Endodermal cell (in vitro differentiated cells): ENCODE measurements at regions not wholly inside any gene's neighbourhood (a gene's known extent, or its start where the extent isn't known, plus 50 kb on each side); places are given as distances from the start of the nearest gene placed in this dataset.

Source experiments
- DNase-seq: peaks from one replicate; pipeline ENCODE4 v3.0.0-alpha.2; 2017
- H3K27ac ChIP-seq: 2 replicates; pipeline ENCODE4 v1.5.1; 2013; ENCODE audit warnings: mild to moderate bottlenecking, low read depth, low read length, moderate library complexity
- H3K27me3 ChIP-seq: 2 replicates; pipeline ENCODE4 v1.6.1; 2013; ENCODE audit warnings: mild to moderate bottlenecking, low read length, moderate library complexity; ENCODE audit not compliant: insufficient read depth, control insufficient read depth, poor library complexity, severe bottlenecking
- H3K36me3 ChIP-seq: 2 replicates; pipeline ENCODE4 v1.7.0; 2013; ENCODE audit warnings: mild to moderate bottlenecking, low read length, moderate library complexity; ENCODE audit not compliant: control insufficient read depth, insufficient read depth
- H3K4me1 ChIP-seq: one replicate; pipeline ENCODE4 v1.7.0; 2013; ENCODE audit warnings: low read length; ENCODE audit not compliant: control insufficient read depth, insufficient read depth
- H3K4me3 ChIP-seq: 2 replicates; pipeline ENCODE4 v1.5.1; 2013; ENCODE audit warnings: mild to moderate bottlenecking, low read length, moderate library complexity
- H3K9ac ChIP-seq: 2 replicates; pipeline ENCODE4 v1.6.1; 2013; ENCODE audit warnings: mild to moderate bottlenecking, low read length, moderate library complexity; ENCODE audit not compliant: poor library complexity, severe bottlenecking; ENCODE audit errors: extremely low read depth
- H3K9me3 ChIP-seq: 2 replicates; pipeline ENCODE4 v1.6.1; 2013; ENCODE audit warnings: mild to moderate bottlenecking, low read length, moderate library complexity; ENCODE audit not compliant: control insufficient read depth
- H3K27ac Mint-ChIP-seq: 2 replicates; pipeline ENCODE4 v1.8.0; 2020; ENCODE audit warnings: mixed read lengths
- H3K27me3 Mint-ChIP-seq: 2 replicates; pipeline ENCODE4 v1.8.0; 2021; ENCODE audit warnings: mild to moderate bottlenecking, mixed read lengths; ENCODE audit not compliant: insufficient read depth
- H3K36me3 Mint-ChIP-seq: 2 replicates; pipeline ENCODE4 v1.8.0; 2020; ENCODE audit warnings: low read depth, mixed read lengths
- H3K4me1 Mint-ChIP-seq: 2 replicates; pipeline ENCODE4 v1.8.0; 2020; ENCODE audit warnings: mixed read lengths
- H3K4me3 Mint-ChIP-seq: 2 replicates; pipeline ENCODE4 v1.8.0; 2020; ENCODE audit warnings: mild to moderate bottlenecking, moderate library complexity, mixed read lengths
- H3K9me3 Mint-ChIP-seq: 2 replicates; pipeline ENCODE4 v1.8.0; 2020; ENCODE audit warnings: mild to moderate bottlenecking, mixed read lengths
- WGBS, 2 experiments: methylation state at CpG; one replicate each; pipeline versions ENCODE4 v1.1.5 to v1.1.7; 2013; ENCODE audit warnings: missing lambda C conversion rate in 2 of 2, mixed read lengths in 1 of 2; ENCODE audit not compliant: insufficient coverage in 1 of 2, insufficient read length in 1 of 2; 5-methylcytosine and 5-hydroxymethylcytosine counted together
- TF ChIP-seq, protein P1 (sequence below): fragments of 200-600 bp; sonication (generic); conservative IDR thresholded peaks from 2 replicates; pipeline ENCODE4 v1.5.0; 2021; ENCODE audit warnings: antibody characterized with exemption, mild to moderate bottlenecking

DNA sequence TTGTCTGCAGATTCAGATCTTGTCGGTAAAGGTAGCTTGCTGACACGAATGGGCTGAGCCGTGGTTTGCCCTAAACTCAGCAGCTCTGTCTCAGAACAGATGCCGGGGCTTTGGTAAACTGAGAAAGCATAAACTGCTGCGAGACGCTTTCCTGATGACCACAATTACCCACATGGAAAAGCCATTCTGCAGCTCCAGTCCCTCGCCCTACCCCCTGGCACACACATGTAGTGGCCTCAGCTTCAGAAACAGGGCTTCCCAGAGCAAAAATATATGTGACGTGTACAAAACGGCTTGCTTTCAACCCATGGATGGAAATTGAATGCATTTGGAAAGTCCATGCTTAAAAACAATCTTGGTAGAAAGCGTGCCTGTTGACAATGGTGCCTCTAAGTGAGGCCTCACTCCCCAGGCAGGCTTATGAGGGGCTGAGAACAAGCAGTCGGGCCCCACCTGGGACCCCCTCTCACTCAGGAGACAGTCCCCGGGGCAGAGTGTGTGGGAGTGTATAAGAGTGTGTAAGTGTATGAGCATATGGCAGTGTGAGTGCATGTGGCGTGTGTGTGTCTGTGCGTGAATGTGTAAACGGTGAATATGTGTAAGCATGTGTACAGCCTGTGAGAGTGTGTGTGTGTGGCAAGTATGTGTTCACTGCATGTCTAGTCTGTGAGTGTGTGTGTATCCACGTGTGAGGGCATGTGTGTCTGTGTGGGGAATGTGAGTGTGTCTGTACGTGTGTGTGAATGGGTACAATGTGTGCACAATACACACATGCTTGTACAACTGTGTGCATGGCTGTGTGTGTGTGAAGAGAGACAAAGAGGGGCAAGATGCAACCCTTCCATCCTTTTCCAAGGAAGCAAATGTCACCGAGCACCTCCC lies 88.2 kb upstream of the SMIM23 start:
- H3K27ac Mint-ChIP-seq, result no peak overlapping the region
- Histone ChIP-seq H3K4me1 (no peaks in the 10 kb centered on the region), H3K9me3 (no peaks in the 10 kb centered on the region), H3K27ac (no peak overlapping the region), H3K9ac (no peak overlapping the region), H3K36me3 (no peaks in the 10 kb centered on the region), H3K4me3 (no peak overlapping the region), H3K27me3 (no peaks in the 10 kb centered on the region)
- no peak for DNase-seq
- WGBS, 2 experiments, result 91 to 95% methylated on average over 12 to 18 of the region's 18 CpGs
- H3K36me3 Mint-ChIP-seq, result no peaks in the 10 kb centered on the region
- TF ChIP-seq, protein P1, sequence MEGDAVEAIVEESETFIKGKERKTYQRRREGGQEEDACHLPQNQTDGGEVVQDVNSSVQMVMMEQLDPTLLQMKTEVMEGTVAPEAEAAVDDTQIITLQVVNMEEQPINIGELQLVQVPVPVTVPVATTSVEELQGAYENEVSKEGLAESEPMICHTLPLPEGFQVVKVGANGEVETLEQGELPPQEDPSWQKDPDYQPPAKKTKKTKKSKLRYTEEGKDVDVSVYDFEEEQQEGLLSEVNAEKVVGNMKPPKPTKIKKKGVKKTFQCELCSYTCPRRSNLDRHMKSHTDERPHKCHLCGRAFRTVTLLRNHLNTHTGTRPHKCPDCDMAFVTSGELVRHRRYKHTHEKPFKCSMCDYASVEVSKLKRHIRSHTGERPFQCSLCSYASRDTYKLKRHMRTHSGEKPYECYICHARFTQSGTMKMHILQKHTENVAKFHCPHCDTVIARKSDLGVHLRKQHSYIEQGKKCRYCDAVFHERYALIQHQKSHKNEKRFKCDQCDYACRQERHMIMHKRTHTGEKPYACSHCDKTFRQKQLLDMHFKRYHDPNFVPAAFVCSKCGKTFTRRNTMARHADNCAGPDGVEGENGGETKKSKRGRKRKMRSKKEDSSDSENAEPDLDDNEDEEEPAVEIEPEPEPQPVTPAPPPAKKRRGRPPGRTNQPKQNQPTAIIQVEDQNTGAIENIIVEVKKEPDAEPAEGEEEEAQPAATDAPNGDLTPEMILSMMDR, result no peak
- H3K9me3 Mint-ChIP-seq, result no peaks in the 10 kb centered on the region
- H3K4me3 Mint-ChIP-seq, result no peak overlapping the region
- peaks cover 1% of the 10 kb centered on the region for H3K27me3 Mint-ChIP-seq
- peaks cover 3% of the 10 kb centered on the region for H3K4me1 Mint-ChIP-seq

DNA sequence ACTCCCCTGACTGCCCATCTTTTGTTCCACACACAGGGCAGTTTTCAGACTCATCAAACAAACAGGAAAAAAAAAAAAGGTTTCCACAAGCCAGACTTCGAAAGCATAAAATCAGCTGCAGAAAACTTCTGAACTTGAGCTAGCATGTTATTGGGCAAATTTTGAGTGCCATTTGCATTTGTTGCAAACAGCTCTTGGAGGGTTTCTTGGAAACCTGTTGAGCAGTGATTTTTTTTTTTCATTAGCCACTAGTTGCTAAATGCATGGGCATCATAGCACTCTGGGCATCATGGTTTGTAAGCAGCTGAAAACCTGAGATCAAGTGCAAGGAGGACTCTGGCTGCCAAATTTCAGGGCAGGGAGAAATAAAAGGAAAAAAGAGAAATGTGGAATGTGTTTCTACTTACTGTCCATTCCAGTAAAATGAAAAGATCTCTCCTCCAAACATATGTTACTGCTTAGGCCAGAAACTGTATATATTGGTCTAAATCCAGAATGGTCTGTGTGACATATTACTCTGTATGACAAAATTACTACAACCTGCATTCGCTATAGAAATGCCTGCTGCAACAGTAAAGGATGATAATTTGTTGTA lies 85.2 kb upstream of the SMIM23 start:
- no peak for DNase-seq
- H3K9me3 Mint-ChIP-seq, result no peaks in the 10 kb centered on the region
- no peaks in the 10 kb centered on the region for H3K9me3 ChIP-seq
- no peaks in the 10 kb centered on the region for H3K4me1 Mint-ChIP-seq
- H3K4me1 ChIP-seq, result no peaks in the 10 kb centered on the region
- no peak overlapping the region for H3K4me3 ChIP-seq
- H3K27me3 Mint-ChIP-seq, result peaks cover 4% of the 10 kb centered on the region
- no peak overlapping the region for H3K9ac ChIP-seq
- no peak overlapping the region for H3K4me3 Mint-ChIP-seq
- TF ChIP-seq, protein P1, result no peak
- H3K36me3 ChIP-seq, result no peaks in the 10 kb centered on the region
- WGBS, 2 experiments, result 89 to 92% methylated on average over 2 of the region's 2 CpGs
- H3K36me3 Mint-ChIP-seq, result no peaks in the 10 kb centered on the region
- no peak overlapping the region for H3K27ac Mint-ChIP-seq
- no peak overlapping the region for H3K27ac ChIP-seq
- no peaks in the 10 kb centered on the region for H3K27me3 ChIP-seq

DNA sequence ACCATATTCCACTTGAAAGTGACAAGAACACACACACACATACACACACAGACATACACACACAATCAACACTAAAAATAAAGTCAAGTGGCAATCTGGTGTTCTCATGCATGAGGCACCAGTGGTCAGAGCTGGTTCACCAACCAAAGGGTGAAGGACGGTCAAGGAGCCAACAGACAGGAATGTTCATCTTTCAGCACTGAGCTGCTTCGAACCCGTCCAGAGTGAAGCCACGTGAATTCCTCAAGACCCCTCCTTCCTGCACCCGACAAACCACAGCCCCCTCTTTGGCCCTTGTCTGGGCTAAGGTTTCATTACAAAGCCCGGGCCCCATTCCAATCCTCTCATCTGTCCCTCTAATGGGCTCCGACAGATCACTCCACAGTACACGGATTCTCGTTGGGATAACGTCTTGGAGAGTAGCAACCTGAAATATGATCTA lies 84.5 kb upstream of the SMIM23 start:
- H3K9me3 ChIP-seq, result no peaks in the 10 kb centered on the region
- no peak overlapping the region for H3K4me3 ChIP-seq
- Mint-ChIP-seq H3K27ac (no peak overlapping the region), H3K9me3 (no peaks in the 10 kb centered on the region), H3K36me3 (no peaks in the 10 kb centered on the region), H3K4me1 (no peaks in the 10 kb centered on the region), H3K27me3 (peaks cover 6% of the 10 kb centered on the region), H3K4me3 (no peak overlapping the region)
- no peaks in the 10 kb centered on the region for H3K36me3 ChIP-seq
- H3K4me1 ChIP-seq, result no peaks in the 10 kb centered on the region
- no peaks in the 10 kb centered on the region for H3K27me3 ChIP-seq
- H3K9ac ChIP-seq, result no peak overlapping the region
- TF ChIP-seq, protein P1, result no peak
- no peak for DNase-seq
- H3K27ac ChIP-seq, result no peak overlapping the region
- WGBS, 2 experiments, result 93 to 94% methylated on average over 9 to 10 of the region's 10 CpGs
